GM12873 (cell line): ENCODE measurements at regions not wholly inside any gene's neighbourhood (a gene's known extent, or its start where the extent isn't known, plus 50 kb on each side); places are given as distances from the start of the nearest gene placed in this dataset.

Source experiments
- CTCF ChIP-seq: IDR thresholded peaks from 2 replicates; pipeline ENCODE4 v1.5.1; 2012; ENCODE audit warnings: low read depth, mild to moderate bottlenecking, moderate library complexity, low read length, control low read depth; ENCODE audit not compliant: insufficient read depth; ENCODE audit errors: missing control alignments

- no peak for TF ChIP-seq CTCF
These were observed 347.2 kb upstream of the ANXA10 start for GRCh38 chr4:167745024-167745687.

- TF ChIP-seq CTCF: no peak
These were observed 325.1 kb upstream of the ANXA10 start for GRCh38 chr4:167767281-167767680.

GRCh38 chr4:167774646-167775045 is 317.7 kb upstream of the ANXA10 start:
- TF ChIP-seq CTCF: no peak

- TF ChIP-seq CTCF: no peak
These were observed 317.0 kb upstream of the ANXA10 start for GRCh38 chr4:167775375-167775774.

- TF ChIP-seq CTCF: no peak
These were observed 313.1 kb upstream of the ANXA10 start for GRCh38 chr4:167779280-167779679.

- TF ChIP-seq CTCF: no peak
These were observed 312.5 kb upstream of the ANXA10 start for GRCh38 chr4:167779864-167780263.

GRCh38 chr4:167784826-167785225 is 307.5 kb upstream of the ANXA10 start:
- no peak for TF ChIP-seq CTCF

- TF ChIP-seq CTCF: no peak
These were observed 306.8 kb upstream of the ANXA10 start for GRCh38 chr4:167785523-167785922.
